NCI-H1694 (cell line): ENCODE measurements at regions not wholly inside any gene's neighbourhood (a gene's known extent, or its start where the extent isn't known, plus 50 kb on each side); places are given as distances from the start of the nearest gene placed in this dataset.
"Not testable (repeated sequence)": the region's sequence is repeated elsewhere in the genome, so short reads cannot be mapped to it uniquely, and the experiment has no call there.

Source experiments
- DNase-seq: peaks from one replicate; lab custom pipeline; 2025; lab: John Stamatoyannopoulos, UW

DNA sequence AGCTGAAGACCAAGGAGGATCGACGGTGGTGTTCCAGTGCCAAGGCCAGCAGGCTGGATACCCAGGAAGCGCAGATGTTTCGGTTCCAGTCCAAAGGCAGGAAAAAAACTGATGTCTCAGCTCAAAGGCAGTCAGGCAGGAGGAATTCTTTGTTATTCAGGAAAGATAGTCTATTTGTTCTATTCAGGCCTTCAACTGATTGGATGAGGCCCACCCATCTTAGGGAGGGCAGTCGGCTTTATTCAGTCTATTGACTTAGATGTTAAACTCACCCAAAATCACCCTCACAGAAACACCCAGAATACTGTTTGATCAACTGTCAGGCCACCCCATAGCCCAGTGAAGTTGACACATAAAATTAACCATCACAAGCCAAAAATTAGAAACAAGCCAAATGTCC, 63.9 kb upstream of the SMURF2 start:
- not testable (repeated sequence) for DNase-seq

GRCh38 chr17:64724246-64724645, 62.1 kb upstream of the SMURF2 start:
- not testable (repeated sequence) for DNase-seq

GRCh38 chr17:64723781-64724180, 61.7 kb upstream of the SMURF2 start:
- DNase-seq: no peak

- DNase-seq: not testable (repeated sequence)
Measured at GRCh38 chr17:64721556-64721955, 59.4 kb upstream of the SMURF2 start.

DNA sequence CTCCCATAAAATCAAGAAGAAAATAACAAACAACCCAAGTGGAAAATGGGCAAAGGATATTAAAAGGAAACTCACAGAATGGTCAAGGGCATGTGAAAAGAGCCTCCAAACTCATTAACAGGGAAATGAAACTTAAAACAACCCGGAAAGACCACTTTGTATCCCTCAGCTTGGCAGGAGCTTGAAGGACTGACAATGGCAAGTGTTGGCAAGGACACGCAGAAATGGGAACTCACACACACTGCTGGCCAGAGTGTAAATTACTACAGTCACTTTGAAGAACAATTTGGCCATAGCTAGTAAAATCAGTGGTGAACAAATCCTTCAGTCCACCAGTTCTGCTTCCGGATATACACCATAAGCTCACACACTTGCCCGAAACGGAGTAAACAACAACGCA, 58.1 kb upstream of the SMURF2 start:
- DNase-seq: not testable (repeated sequence)

DNA sequence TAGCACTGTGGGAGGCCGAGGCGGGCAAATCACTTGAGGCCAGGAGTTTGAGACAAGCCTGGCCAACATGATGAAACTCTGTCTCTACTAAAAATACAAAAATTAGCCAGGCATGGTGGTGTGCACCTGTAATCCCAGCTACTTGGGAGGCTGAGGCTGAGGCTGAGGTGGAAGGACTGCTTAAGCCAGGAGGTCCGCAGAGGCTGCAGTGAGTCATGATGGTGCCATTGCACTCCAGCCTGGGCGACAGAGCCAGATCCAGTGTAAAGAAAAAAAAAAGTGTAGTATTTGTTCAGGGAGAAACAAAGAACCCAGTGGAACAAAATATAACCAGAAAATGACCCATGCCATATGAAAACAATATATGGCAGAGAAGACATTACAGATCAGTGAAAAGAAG, 57.4 kb upstream of the SMURF2 start:
- not testable (repeated sequence) for DNase-seq

- DNase-seq: not testable (repeated sequence)
Measured at GRCh38 chr17:64718816-64719215, 56.7 kb upstream of the SMURF2 start.

DNA sequence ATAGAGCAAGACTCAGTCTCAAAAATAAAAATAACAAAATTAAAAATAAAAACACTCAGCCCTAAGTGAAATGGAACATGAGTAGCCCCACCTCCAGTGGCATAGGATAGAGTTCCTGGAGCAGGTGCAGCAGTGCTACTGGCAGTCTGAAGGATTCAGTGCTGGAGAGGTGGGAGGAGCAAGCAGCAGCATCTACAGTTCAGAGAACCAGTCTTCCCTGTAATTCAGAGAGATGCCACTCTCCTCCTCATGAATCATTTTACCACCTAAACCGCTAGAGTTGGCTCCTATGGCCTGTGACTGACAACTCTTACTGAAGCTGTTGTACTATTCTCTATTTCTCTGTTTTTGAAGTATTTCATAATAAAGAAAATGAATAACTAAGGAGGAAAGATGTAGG, 56.0 kb upstream of the SMURF2 start:
- no peak for DNase-seq

DNA sequence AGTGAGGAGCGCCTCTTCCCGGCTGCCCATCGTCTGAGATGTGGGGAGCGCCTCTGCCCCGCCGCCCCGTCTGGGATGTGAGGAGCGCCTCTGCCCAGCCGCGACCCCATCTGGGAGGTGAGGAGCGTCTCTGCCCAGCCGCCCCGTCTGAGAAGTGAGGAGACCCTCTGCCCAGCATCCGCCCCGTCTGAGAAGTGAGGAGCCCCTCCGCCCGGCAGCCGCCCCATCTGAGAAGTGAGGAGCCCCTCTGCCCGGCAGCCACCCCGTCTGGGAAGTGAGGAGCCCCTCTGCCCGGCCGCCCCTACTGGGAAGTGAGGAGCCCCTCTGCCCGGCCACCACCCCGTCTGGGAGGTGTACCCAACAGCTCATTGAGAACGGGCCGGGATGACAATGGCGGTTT, 54.4 kb upstream of the SMURF2 start:
- not testable (repeated sequence) for DNase-seq

- DNase-seq: not testable (repeated sequence)
Measured at GRCh38 chr17:64713786-64714185, 51.7 kb upstream of the SMURF2 start.

DNA sequence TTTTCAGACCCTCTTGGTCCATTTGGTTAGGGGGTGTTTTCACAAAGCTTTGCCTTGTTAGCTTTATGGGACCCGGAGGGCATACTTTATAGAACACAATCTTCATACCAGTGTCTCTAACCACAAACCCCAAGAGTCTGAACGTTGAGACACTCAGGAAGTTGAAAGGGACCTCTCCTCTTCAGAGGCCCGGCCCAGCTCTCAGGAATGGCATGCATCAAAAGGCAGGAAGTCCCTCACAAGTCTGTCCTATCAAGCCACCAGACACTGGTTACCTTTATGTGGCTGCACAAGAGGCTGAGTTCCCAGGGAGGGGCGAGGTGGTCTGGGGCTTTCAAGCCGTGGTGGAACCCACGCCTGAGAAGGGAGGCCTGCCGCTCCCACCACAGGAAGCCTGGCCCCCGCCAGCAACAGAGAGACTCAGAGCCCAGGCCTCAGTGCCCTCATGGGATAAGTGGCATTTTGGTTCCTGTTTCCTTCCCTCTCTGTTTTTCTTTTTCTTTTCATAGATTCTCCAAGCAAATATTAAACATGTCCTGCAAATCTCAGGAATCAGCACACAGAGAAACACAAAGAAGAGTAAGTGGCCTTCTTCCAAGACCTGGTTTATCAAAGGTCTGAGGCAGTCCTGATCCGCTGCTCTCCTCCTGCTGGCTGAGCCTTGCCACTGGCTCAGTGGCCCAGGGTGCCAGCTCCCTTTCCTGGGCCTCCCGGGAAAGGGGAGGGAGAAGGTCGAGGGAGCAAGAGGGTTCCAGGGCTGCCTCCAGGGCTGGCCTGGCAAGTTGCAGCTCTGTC, 50.6 kb upstream of the SMURF2 start:
- not testable (repeated sequence) for DNase-seq
